SIG-M5 treated with dmso at 0.1 percent for 504 hours (cell line): ENCODE measurements at regions not wholly inside any gene's neighbourhood (a gene's known extent, or its start where the extent isn't known, plus 50 kb on each side); places are given as distances from the start of the nearest gene placed in this dataset.

Experiments
- DNase-seq: peaks from one replicate; lab custom pipeline; 2025; ENCODE audit not compliant: unreplicated experiment; lab: John Stamatoyannopoulos, UW

GRCh38 chr11:26023057-26023456 lies 308.9 kb upstream of the ANO3 start:
- no peak for DNase-seq

GRCh38 chr11:26025676-26026075 lies 306.3 kb upstream of the ANO3 start:
- no peak for DNase-seq

- DNase-seq: no peak
Measured at GRCh38 chr11:26026078-26026477, 305.9 kb upstream of the ANO3 start.

GRCh38 chr11:26027887-26028286 lies 304.0 kb upstream of the ANO3 start:
- no peak for DNase-seq

GRCh38 chr11:26028393-26028911 lies 303.5 kb upstream of the ANO3 start:
- no peak for DNase-seq

- DNase-seq: no peak
Measured at GRCh38 chr11:26030399-26030798, 301.5 kb upstream of the ANO3 start.

GRCh38 chr11:26032241-26032640 lies 299.7 kb upstream of the ANO3 start:
- no peak for DNase-seq

GRCh38 chr11:26035696-26036095 lies 296.2 kb upstream of the ANO3 start:
- DNase-seq: no peak

- DNase-seq: no peak
Measured at GRCh38 chr11:26037716-26038115, 294.2 kb upstream of the ANO3 start.

GRCh38 chr11:26040339-26040738 lies 291.6 kb upstream of the ANO3 start:
- no peak for DNase-seq

GRCh38 chr11:26042113-26042512 lies 289.8 kb upstream of the ANO3 start:
- DNase-seq: no peak

GRCh38 chr11:26043665-26044064 lies 288.3 kb upstream of the ANO3 start:
- DNase-seq: no peak

- DNase-seq: no peak
Measured at GRCh38 chr11:26044389-26044788, 287.5 kb upstream of the ANO3 start.

GRCh38 chr11:26045082-26045481 lies 286.8 kb upstream of the ANO3 start:
- no peak for DNase-seq

- DNase-seq: no peak
Measured at GRCh38 chr11:26048271-26048670, 283.7 kb upstream of the ANO3 start.

GRCh38 chr11:26053966-26054365 lies 278.0 kb upstream of the ANO3 start:
- no peak for DNase-seq

GRCh38 chr11:26062660-26063059 lies 269.3 kb upstream of the ANO3 start:
- DNase-seq: no peak

GRCh38 chr11:26063915-26064314 lies 268.0 kb upstream of the ANO3 start:
- no peak for DNase-seq

GRCh38 chr11:26065944-26066343 lies 266.0 kb upstream of the ANO3 start:
- no peak for DNase-seq

GRCh38 chr11:26070714-26071380 lies 261.1 kb upstream of the ANO3 start:
- DNase-seq: no peak

GRCh38 chr11:26072614-26073153 lies 259.2 kb upstream of the ANO3 start:
- DNase-seq: no peak

- DNase-seq: no peak
Measured at GRCh38 chr11:26073646-26074045, 258.3 kb upstream of the ANO3 start.
